Adrenal gland (tissue), 9 donors: ENCODE measurements at regions not wholly inside any gene's neighbourhood (a gene's known extent, or its start where the extent isn't known, plus 50 kb on each side); places are given as distances from the start of the nearest gene placed in this dataset.

ENCODE experiments used
- DNase-seq, 7 donors: peaks; one replicate each; pipeline ENCODE4 v3.0.0-alpha.2; 2019 to 2020
- H3K27ac ChIP-seq, 5 donors: fragments of 200-600 bp; sonication (generic) in 4 of 5; 1 replicate in 3 of 5; 2 replicates in 2 of 5; pipeline versions ENCODE4 v1.5.1 to v1.8.0; 2016 to 2020; ENCODE audit warnings: mild to moderate bottlenecking in 1 of 5
- H3K27me3 ChIP-seq: fragments of 200-600 bp; 2 replicates; pipeline ENCODE4 v1.8.0; 2021
- H3K36me3 ChIP-seq, 2 donors: fragments of 200-600 bp; replicated peaks in 1 of 2; 1 replicate in 1 of 2; 2 replicates in 1 of 2; pipeline versions ENCODE4 v1.5.1 to v1.8.0; 2018 to 2022
- H3K4me1 ChIP-seq, 2 donors: fragments of 200-600 bp; replicated peaks in 1 of 2; 1 replicate in 1 of 2; 2 replicates in 1 of 2; pipeline versions ENCODE4 v1.5.1 to v1.8.0; 2018 to 2021
- H3K4me3 ChIP-seq, 4 donors: fragments of 200-600 bp; sonication (generic) in 3 of 4; one replicate each; pipeline ENCODE4 v1.5.1; 2016 to 2018
- H3K9me3 ChIP-seq, 3 donors: fragments of 200-600 bp; sonication (generic) in 1 of 3; replicated peaks in 1 of 3; 1 replicate in 2 of 3; 2 replicates in 1 of 3; pipeline versions ENCODE4 v1.5.1 to v1.8.0; 2016 to 2021
- POLR2A ChIP-seq, 2 donors: fragments of 450-650 bp; IDR thresholded peaks; one replicate each; pipeline ENCODE4 v1.6.1; 2017; ENCODE audit warnings: antibody characterized with exemption in 2 of 2, mild to moderate bottlenecking in 2 of 2, moderate library complexity in 1 of 2
- WGBS, 4 donors: extraction: QIAGEN DNeasy Blood & Tissue Kit in 2 of 4; methylation state at CpG; one replicate each; pipeline versions ENCODE4 v1.1.5 to v1.1.7; 2013 to 2017; 5-methylcytosine and 5-hydroxymethylcytosine counted together
- intact Hi-C, 2 donors: fragments of 100-400 bp; cut with DNase I; formaldehyde crosslinking; loops; one replicate each; pipeline versions ENCODE4 v1.14.1 to v1.15.0; 2022 to 2023
- TF ChIP-seq, protein P1 (sequence below), 6 experiments: fragments of 450-650 bp in 4 of 6; fragments of 200-600 bp in 2 of 6; sonication (generic) in 1 of 6; IDR thresholded peaks; 1 replicate in 5 of 6; 2 replicates in 1 of 6; pipeline versions ENCODE4 v1.5.1 to v1.8.0; 2016 to 2021; ENCODE audit warnings: antibody characterized with exemption in 6 of 6, mild to moderate bottlenecking in 2 of 6, moderate library complexity in 1 of 6
- donor health status: healthy with polysubstance abuse.
- donor health status: Bipolar disorder and iron deficiency.
- donor health status: DM: yes; HTN: yes; CAD: no.
- donor health status: DM: no; HTN: no; CAD: no.
- donor health status: DM: no; HTN: no; CAD: no.

DNA sequence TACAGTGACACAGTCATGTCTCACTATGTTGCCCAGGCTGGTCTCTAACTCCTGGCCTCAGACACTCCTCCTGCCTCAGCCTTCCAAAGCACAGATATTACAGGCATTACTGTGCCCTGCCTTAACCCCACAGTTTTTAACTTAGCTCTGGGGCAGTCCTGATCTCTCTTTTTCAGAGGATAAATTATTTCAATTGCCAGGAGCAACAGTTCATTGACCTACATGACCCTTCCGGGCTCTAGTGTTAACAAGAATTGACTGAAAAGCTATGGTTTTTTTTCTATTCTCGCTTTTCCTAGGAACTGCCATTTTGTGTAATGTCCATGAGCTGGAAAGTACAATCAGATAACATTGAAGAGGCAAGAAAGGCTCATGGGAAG, 92.8 kb downstream of the HNRNPLL start:
- Histone ChIP-seq H3K4me1 (peaks cover 21 to 43% of the 10 kb centered on the region in 2 donors), H3K27ac (peak overlapping the region; percentile 10 to 87 (median 62)), H3K27me3 (no peaks in the 10 kb centered on the region), H3K4me3 (no peak overlapping the region), H3K9me3 (no peaks in the 10 kb centered on the region), H3K36me3 (no peaks in the 10 kb centered on the region)
- intact Hi-C loops = no loop called here
- DNase-seq = no peak
- TF ChIP-seq, protein P1, sequence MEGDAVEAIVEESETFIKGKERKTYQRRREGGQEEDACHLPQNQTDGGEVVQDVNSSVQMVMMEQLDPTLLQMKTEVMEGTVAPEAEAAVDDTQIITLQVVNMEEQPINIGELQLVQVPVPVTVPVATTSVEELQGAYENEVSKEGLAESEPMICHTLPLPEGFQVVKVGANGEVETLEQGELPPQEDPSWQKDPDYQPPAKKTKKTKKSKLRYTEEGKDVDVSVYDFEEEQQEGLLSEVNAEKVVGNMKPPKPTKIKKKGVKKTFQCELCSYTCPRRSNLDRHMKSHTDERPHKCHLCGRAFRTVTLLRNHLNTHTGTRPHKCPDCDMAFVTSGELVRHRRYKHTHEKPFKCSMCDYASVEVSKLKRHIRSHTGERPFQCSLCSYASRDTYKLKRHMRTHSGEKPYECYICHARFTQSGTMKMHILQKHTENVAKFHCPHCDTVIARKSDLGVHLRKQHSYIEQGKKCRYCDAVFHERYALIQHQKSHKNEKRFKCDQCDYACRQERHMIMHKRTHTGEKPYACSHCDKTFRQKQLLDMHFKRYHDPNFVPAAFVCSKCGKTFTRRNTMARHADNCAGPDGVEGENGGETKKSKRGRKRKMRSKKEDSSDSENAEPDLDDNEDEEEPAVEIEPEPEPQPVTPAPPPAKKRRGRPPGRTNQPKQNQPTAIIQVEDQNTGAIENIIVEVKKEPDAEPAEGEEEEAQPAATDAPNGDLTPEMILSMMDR (IDR thresholded peaks at IDR 0.05) = no peak
- no peak for TF ChIP-seq POLR2A (IDR thresholded peaks at IDR 0.05)
- WGBS, 4 donors = 48 to 60% (median 50%) methylated on average over 2 of the region's 2 CpGs

DNA sequence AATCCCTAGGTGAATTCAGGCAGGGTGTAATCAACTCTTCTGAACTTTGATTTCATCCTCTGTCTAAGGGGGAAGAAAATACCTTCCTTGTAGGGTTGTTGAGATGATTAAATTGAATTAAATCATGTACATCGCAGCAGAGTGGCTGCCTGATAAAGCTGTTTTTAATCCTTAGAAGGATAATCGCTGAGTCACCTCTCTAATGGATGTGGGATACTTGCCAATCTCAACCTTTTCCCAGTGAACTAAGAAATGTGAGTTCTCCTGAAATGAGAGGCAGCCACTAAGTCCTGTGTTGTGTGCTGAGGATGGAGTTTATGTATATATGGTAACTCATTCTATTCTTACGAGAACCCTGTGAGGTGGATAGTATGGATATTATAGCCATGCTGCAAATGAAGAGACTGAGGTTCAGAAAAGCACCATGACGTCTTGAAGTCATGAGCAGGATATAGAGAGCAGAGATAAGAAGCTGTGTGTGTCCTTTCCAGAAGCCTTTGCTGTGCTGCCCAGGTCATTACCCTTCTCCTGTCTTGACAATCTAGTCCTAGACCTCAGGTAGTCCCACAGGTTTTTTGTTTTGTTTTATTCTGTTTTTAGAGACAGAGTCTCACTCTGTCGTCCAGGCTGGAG, 93.3 kb downstream of the HNRNPLL start:
- Histone ChIP-seq H3K4me3 (no peak overlapping the region), H3K27me3 (no peaks in the 10 kb centered on the region), H3K9me3 (no peaks in the 10 kb centered on the region), H3K27ac (peak overlapping the region; percentile 29 to 87 (median 62)), H3K4me1 (peaks cover 21 to 38% of the 10 kb centered on the region in 2 donors), H3K36me3 (no peaks in the 10 kb centered on the region)
- 30 to 41% (median 38%) methylated on average over 5 of the region's 5 CpGs for WGBS, 4 donors
- TF ChIP-seq, protein P1 (IDR thresholded peaks at IDR 0.05) = no peak
- TF ChIP-seq POLR2A (IDR thresholded peaks at IDR 0.05) = no peak
- peak in 3 of 7 donors; percentile 30 to 45 (median 42) for DNase-seq
- intact Hi-C loops = no loop called here

DNA sequence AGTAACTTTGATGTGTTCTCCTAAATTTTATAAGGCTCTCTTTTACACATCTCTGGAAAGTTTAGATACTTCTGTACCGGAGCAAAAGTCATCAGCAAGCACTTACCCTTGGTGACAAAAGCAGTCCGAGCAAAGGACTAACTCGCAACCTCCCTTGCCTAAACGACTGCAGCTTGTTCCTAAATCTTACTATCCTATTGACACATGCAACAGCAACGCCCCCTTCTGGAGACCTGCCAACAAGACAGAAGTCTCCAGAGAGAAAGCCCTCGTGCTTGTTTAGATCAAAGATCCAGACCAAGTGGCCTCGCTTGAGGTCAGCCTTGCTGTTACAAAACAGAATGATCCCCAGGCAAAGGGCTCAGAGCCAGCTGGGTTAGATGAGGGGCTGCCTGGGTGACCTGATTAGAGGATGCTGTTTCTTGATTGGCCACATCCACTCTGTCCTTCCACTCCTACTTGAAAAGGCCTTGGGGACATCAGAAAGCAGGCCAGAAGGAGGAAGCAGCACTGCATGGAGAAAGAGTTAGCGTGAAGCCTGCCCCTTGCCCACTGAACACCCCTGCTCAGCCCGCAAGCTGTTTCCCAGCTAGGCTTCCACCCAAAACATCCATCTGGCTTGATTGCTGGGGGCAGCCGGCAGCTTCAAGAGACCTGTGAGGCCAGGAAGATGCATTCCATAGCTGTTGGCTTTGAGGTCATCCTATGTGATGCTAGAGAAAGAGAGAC, 94.3 kb downstream of the HNRNPLL start:
- intact Hi-C loops = no loop called here
- Histone ChIP-seq H3K27ac (peak overlapping the region; percentile 29 to 87 (median 62)), H3K4me3 (no peak overlapping the region), H3K9me3 (no peaks in the 10 kb centered on the region), H3K27me3 (no peaks in the 10 kb centered on the region), H3K4me1 (peaks cover 21 to 35% of the 10 kb centered on the region in 2 donors), H3K36me3 (no peaks in the 10 kb centered on the region)
- peak in 1 of 2 donors; percentile 38 for TF ChIP-seq POLR2A (IDR thresholded peaks at IDR 0.05)
- TF ChIP-seq, protein P1 (IDR thresholded peaks at IDR 0.05) = peak in 4 of 6 experiments; percentile 14 to 42 (median 34)
- peak; percentile 87 to 99 (median 97) for DNase-seq
- 8 to 18% (median 15%) methylated on average over 7 to 10 of the region's 10 CpGs for WGBS, 4 donors

DNA sequence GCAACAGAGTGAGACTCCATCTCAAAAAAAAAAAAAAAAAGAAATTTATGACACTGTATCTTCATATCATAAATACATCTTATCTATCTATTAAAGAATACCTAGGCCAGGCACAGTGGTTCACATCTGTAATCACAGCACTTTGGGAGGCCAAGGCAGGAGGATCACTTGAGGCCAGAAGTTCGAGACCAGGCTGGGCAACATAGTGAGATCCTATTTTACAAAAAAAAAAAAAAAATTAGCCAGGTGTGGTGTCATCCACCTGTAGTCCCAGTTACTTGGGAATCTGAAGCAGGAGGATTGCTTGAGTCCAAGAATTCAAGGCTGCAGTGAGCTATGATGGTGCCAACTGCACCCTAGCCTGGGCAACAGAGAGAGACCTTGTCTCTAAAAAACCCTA, 95.0 kb downstream of the HNRNPLL start:
- no peaks in the 10 kb centered on the region for H3K27me3 ChIP-seq
- H3K27ac ChIP-seq = peak overlapping the region in 2 of 5 donors; percentile 64 to 87
- WGBS, 4 donors = 84 to 100% (median 96%) methylated on average over 1 of the region's 1 CpG
- H3K4me1 ChIP-seq = peaks cover 21 to 35% of the 10 kb centered on the region in 2 donors
- H3K36me3 ChIP-seq = no peaks in the 10 kb centered on the region
- no peak for TF ChIP-seq POLR2A (IDR thresholded peaks at IDR 0.05)
- TF ChIP-seq, protein P1 (IDR thresholded peaks at IDR 0.05) = no peak
- intact Hi-C loops = no loop called here
- no peak overlapping the region for H3K4me3 ChIP-seq
- H3K9me3 ChIP-seq = no peaks in the 10 kb centered on the region
- DNase-seq = no peak
